ENCODE measurements at regions not wholly inside any gene's neighbourhood (a gene's known extent, or its start where the extent isn't known, plus 50 kb on each side); places are given as distances from the start of the nearest gene placed in this dataset.

- TF ChIP-seq E2F4 (CRISPR knock-in tag; IDR thresholded peaks at IDR 0.05; ENCODE audit: borderline replicate concordance, low read depth) (no peak), CTCF (IDR thresholded peaks at IDR 0.05) (no peak), ZNF416 (CRISPR knock-in tag; IDR thresholded peaks at IDR 0.05) (no peak), SP1 (CRISPR knock-in tag; conservative IDR thresholded peaks at IDR 0.05) (no peak), MAX (CRISPR knock-in tag; IDR thresholded peaks at IDR 0.05) (no peak), USF2 (CRISPR knock-in tag; IDR thresholded peaks at IDR 0.05) (no peak), ELF4 (CRISPR knock-in tag; IDR thresholded peaks at IDR 0.05; ENCODE audit: low read depth) (no peak), ATF3 (CRISPR knock-in tag; conservative IDR thresholded peaks at IDR 0.05) (no peak), FOXJ3 (CRISPR knock-in tag; IDR thresholded peaks at IDR 0.05; ENCODE audit: borderline replicate concordance) (no peak)
Measured at GRCh38 chr2:106037262-106037661, 156.8 kb downstream of the UXS1 start.
